Kidney epithelial cell (primary cell): ENCODE measurements at regions not wholly inside any gene's neighbourhood (a gene's known extent, or its start where the extent isn't known, plus 50 kb on each side); places are given as distances from the start of the nearest gene placed in this dataset.

Source experiments
- DNase-seq: peaks from one replicate; pipeline ENCODE4 v3.0.0-alpha.2; 2010; ENCODE audit warnings: low read depth
- H3K27me3 ChIP-seq: 2 replicates; pipeline ENCODE4 v1.6.0; 2011; ENCODE audit warnings: low read length; ENCODE audit not compliant: control insufficient read depth, insufficient read depth
- H3K36me3 ChIP-seq: 2 replicates; pipeline ENCODE4 v1.5.1; 2011; ENCODE audit warnings: low read length; ENCODE audit not compliant: control insufficient read depth, insufficient read depth
- H3K4me3 ChIP-seq: 2 replicates; pipeline ENCODE4 v1.5.1; 2011; ENCODE audit warnings: low read depth, mild to moderate bottlenecking, control low read depth, low read length
- CTCF ChIP-seq: IDR thresholded peaks from 2 replicates; pipeline ENCODE4 v1.5.1; 2011; ENCODE audit warnings: mild to moderate bottlenecking, moderate library complexity, low read length, control low read depth, inconsistent platforms; ENCODE audit not compliant: insufficient read depth, poor library complexity, severe bottlenecking

- H3K36me3 ChIP-seq: no peaks in the 10 kb centered on the region
- no peak overlapping the region for H3K4me3 ChIP-seq
- DNase-seq: no peak
- no peaks in the 10 kb centered on the region for H3K27me3 ChIP-seq
- no peak for TF ChIP-seq CTCF
These were observed 585.5 kb downstream of the AJAP1 start for GRCh38 chr1:5239911-5240310.

GRCh38 chr1:5238351-5239130 is 584.1 kb downstream of the AJAP1 start:
- Histone ChIP-seq H3K27me3 (no peaks in the 10 kb centered on the region), H3K4me3 (no peak overlapping the region), H3K36me3 (no peaks in the 10 kb centered on the region)
- no peak for TF ChIP-seq CTCF
- DNase-seq: no peak

GRCh38 chr1:5235355-5235899 is 581.0 kb downstream of the AJAP1 start:
- H3K4me3 ChIP-seq: no peak overlapping the region
- no peak for TF ChIP-seq CTCF
- DNase-seq: no peak
- no peaks in the 10 kb centered on the region for H3K36me3 ChIP-seq
- no peaks in the 10 kb centered on the region for H3K27me3 ChIP-seq

GRCh38 chr1:5232537-5232936 is 578.1 kb downstream of the AJAP1 start:
- H3K27me3 ChIP-seq: no peaks in the 10 kb centered on the region
- H3K4me3 ChIP-seq: no peak overlapping the region
- H3K36me3 ChIP-seq: no peaks in the 10 kb centered on the region
- DNase-seq: no peak
- no peak for TF ChIP-seq CTCF

- TF ChIP-seq CTCF: no peak
- Histone ChIP-seq H3K4me3 (no peak overlapping the region), H3K36me3 (no peaks in the 10 kb centered on the region), H3K27me3 (no peaks in the 10 kb centered on the region)
- DNase-seq: no peak
These were observed 577.3 kb downstream of the AJAP1 start for GRCh38 chr1:5231541-5232315.
